ENCODE measurements at regions not wholly inside any gene's neighbourhood (a gene's known extent, or its start where the extent isn't known, plus 50 kb on each side); places are given as distances from the start of the nearest gene placed in this dataset.

GRCh38 chr17:34008125-34008524 lies 247.0 kb upstream of the CCL2 start:
- SMC1A ChIA-PET (ENCODE audit: uncharacterized antibody, unreplicated experiment), result no interaction called here
- TF ChIP-seq ETV6 (conservative IDR thresholded peaks at IDR 0.05 in 1 of 2, IDR thresholded peaks at IDR 0.05 in 1 of 2; ENCODE audit: borderline replicate concordance in 1 of 2, low read depth in 1 of 2) (no peak), KAT2A (conservative IDR thresholded peaks at IDR 0.05; ENCODE audit: control insufficient read depth, low read depth, low read length) (no peak), NFIC (IDR thresholded peaks at IDR 0.05; ENCODE audit: low read depth, low read length) (no peak), POLR2A (IDR thresholded peaks at IDR 0.05; ENCODE audit: low read depth, low read length) (no peak), CBFB (IDR thresholded peaks at IDR 0.05; ENCODE audit: low read depth) (no peak), RUNX3 (IDR thresholded peaks at IDR 0.05; ENCODE audit: low read length) (no peak), HCFC1 (IDR thresholded peaks at IDR 0.05; ENCODE audit: low read length) (no peak), STAT1 (conservative IDR thresholded peaks at IDR 0.05) (no peak), HDGF (IDR thresholded peaks at IDR 0.05) (no peak), CHD2 (IDR thresholded peaks at IDR 0.05; ENCODE audit: borderline replicate concordance, low read depth, low read length) (no peak), MYB (IDR thresholded peaks at IDR 0.05; ENCODE audit: borderline replicate concordance, low read depth, low read length) (no peak), NR2C2 (IDR thresholded peaks at IDR 0.05; ENCODE audit: borderline replicate concordance, control insufficient read depth, insufficient read length, low read depth) (no peak), TCF12 (IDR thresholded peaks at IDR 0.05; ENCODE audit: low read depth, low read length) (no peak), PKNOX1 (IDR thresholded peaks at IDR 0.05) (no peak), KLF5 (IDR thresholded peaks at IDR 0.05; ENCODE audit: partially characterized antibody) (no peak)
- TF ChIP-seq, protein P1, sequence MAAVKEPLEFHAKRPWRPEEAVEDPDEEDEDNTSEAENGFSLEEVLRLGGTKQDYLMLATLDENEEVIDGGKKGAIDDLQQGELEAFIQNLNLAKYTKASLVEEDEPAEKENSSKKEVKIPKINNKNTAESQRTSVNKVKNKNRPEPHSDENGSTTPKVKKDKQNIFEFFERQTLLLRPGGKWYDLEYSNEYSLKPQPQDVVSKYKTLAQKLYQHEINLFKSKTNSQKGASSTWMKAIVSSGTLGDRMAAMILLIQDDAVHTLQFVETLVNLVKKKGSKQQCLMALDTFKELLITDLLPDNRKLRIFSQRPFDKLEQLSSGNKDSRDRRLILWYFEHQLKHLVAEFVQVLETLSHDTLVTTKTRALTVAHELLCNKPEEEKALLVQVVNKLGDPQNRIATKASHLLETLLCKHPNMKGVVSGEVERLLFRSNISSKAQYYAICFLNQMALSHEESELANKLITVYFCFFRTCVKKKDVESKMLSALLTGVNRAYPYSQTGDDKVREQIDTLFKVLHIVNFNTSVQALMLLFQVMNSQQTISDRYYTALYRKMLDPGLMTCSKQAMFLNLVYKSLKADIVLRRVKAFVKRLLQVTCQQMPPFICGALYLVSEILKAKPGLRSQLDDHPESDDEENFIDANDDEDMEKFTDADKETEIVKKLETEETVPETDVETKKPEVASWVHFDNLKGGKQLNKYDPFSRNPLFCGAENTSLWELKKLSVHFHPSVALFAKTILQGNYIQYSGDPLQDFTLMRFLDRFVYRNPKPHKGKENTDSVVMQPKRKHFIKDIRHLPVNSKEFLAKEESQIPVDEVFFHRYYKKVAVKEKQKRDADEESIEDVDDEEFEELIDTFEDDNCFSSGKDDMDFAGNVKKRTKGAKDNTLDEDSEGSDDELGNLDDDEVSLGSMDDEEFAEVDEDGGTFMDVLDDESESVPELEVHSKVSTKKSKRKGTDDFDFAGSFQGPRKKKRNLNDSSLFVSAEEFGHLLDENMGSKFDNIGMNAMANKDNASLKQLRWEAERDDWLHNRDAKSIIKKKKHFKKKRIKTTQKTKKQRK (IDR thresholded peaks at IDR 0.05; ENCODE audit: low read depth, low read length), result no peak
- TF ChIP-seq, protein P2, sequence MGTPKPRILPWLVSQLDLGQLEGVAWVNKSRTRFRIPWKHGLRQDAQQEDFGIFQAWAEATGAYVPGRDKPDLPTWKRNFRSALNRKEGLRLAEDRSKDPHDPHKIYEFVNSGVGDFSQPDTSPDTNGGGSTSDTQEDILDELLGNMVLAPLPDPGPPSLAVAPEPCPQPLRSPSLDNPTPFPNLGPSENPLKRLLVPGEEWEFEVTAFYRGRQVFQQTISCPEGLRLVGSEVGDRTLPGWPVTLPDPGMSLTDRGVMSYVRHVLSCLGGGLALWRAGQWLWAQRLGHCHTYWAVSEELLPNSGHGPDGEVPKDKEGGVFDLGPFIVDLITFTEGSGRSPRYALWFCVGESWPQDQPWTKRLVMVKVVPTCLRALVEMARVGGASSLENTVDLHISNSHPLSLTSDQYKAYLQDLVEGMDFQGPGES (IDR thresholded peaks at IDR 0.05), result no peak
- no peak overlapping the region for H3K27ac ChIP-seq (ENCODE audit: control insufficient read depth, insufficient read depth)
- H3K36me3 ChIP-seq (ENCODE audit: control insufficient read depth in 2 of 2, insufficient read depth in 2 of 2, low read length in 1 of 2), result no peaks in the 10 kb centered on the region
- FAIRE-seq (no peak), ATAC-seq (no peak), DNase-seq (ENCODE audit: low read depth, low spot score) (no peak)
- no peak overlapping the region for H3K9ac ChIP-seq (ENCODE audit: control insufficient read depth, insufficient read depth, low read length)
- intact Hi-C loops (cut with micrococcal nuclease; ENCODE audit: unreplicated experiment) (no loop called here), in situ Hi-C loops (cut with MboI) (no loop called here)
- no peak overlapping the region for H2AFZ ChIP-seq (ENCODE audit: control insufficient read depth, low read depth, low read length)
- H4K20me1 ChIP-seq (ENCODE audit: control insufficient read depth, insufficient read depth), result no peaks in the 10 kb centered on the region
- no peaks in the 10 kb centered on the region for H3K79me2 ChIP-seq (ENCODE audit: control insufficient read depth, insufficient read depth, low read length)
- WGBS (ENCODE audit: insufficient coverage, insufficient replicate concordance, low lambda C conversion rate, missing lambda C conversion rate), result 0% methylated on average over 1 of the region's 1 CpG
- no peaks in the 10 kb centered on the region for H3K9me3 ChIP-seq (replicated peaks; ENCODE audit: control insufficient read depth, insufficient read depth, low read length)
- H3K4me3 ChIP-seq, result no peak overlapping the region
- RAD21 ChIA-PET (ENCODE audit: unreplicated experiment), result no interaction called here
- CTCF ChIA-PET, result no interaction called here
- H3K4me1 ChIP-seq (ENCODE audit: control insufficient read depth, insufficient read depth, low read length), result no peaks in the 10 kb centered on the region
- BruUV-seq (replicated peaks), result no TSS peak
- POLR2A ChIA-PET, result interaction anchor here (0.5 kb wide), 1 partner anchor 14 kb away, joined by 3 read pairs; no protein-coding TSS in a partner anchor
- no peaks in the 10 kb centered on the region; a peak in 2 of 4 replicates for H3K27me3 ChIP-seq (replicated peaks in 1 of 2; ENCODE audit: control insufficient read depth in 2 of 2, insufficient read depth in 2 of 2, low read length in 1 of 2)
- H3K4me2 ChIP-seq (ENCODE audit: control insufficient read depth, insufficient read depth), result no peak overlapping the region

Data from GM12878 (cell line).